Thyroid gland (tissue), 4 donors: ENCODE measurements at regions not wholly inside any gene's neighbourhood (a gene's known extent, or its start where the extent isn't known, plus 50 kb on each side); places are given as distances from the start of the nearest gene placed in this dataset.

Experiments used
- DNase-seq, 2 donors: peaks; one replicate each; pipeline ENCODE4 v3.0.0-alpha.2; 2019
- H3K27ac ChIP-seq, 3 donors: fragments of 200-600 bp; sonication (generic); 1 replicate in 2 of 3; 2 replicates in 1 of 3; pipeline ENCODE4 v1.5.1; 2016 to 2019; ENCODE audit warnings: mild to moderate bottlenecking in 1 of 3, moderate library complexity in 1 of 3
- H3K27me3 ChIP-seq: fragments of 200-600 bp; sonication (generic); one replicate; pipeline ENCODE4 v1.5.1; 2019
- H3K36me3 ChIP-seq, 2 donors: fragments of 200-600 bp; sonication (generic); one replicate each; pipeline ENCODE4 v1.5.1; 2016 to 2019
- H3K4me1 ChIP-seq, 2 donors: fragments of 200-600 bp; sonication (generic); one replicate each; pipeline ENCODE4 v1.5.1; 2017 to 2019
- H3K4me3 ChIP-seq, 3 donors: fragments of 200-600 bp; sonication (generic); replicated peaks in 1 of 3; 1 replicate in 2 of 3; 2 replicates in 1 of 3; pipeline ENCODE4 v1.5.1; 2016; ENCODE audit warnings: mild to moderate bottlenecking in 1 of 3
- H3K9me3 ChIP-seq: fragments of 200-600 bp; sonication (generic); one replicate; pipeline ENCODE4 v1.5.1; 2017
- POLR2A ChIP-seq, 2 donors: fragments of 450-650 bp; IDR thresholded peaks; one replicate each; pipeline ENCODE4 v1.6.1; 2017; ENCODE audit warnings: antibody characterized with exemption in 2 of 2, mild to moderate bottlenecking in 2 of 2, moderate library complexity in 1 of 2
- WGBS, 2 donors: methylation state at CpG; one replicate each; pipeline ENCODE4 v1.1.5; 2017; 5-methylcytosine and 5-hydroxymethylcytosine counted together
- intact Hi-C: fragments of 100-400 bp; cut with DNase I; formaldehyde crosslinking; loops from one replicate; pipeline ENCODE4 v1.15.1; 2023
- TF ChIP-seq, protein P1 (sequence below), 6 experiments: fragments of 200-600 bp in 3 of 6; fragments of 450-650 bp in 3 of 6; sonication (generic) in 3 of 6; IDR thresholded peaks; one replicate each; pipeline ENCODE4 v1.5.1; 2016 to 2019; ENCODE audit warnings: antibody characterized with exemption in 6 of 6, mild to moderate bottlenecking in 2 of 6, inconsistent platforms in 1 of 6, moderate library complexity in 1 of 6

DNA sequence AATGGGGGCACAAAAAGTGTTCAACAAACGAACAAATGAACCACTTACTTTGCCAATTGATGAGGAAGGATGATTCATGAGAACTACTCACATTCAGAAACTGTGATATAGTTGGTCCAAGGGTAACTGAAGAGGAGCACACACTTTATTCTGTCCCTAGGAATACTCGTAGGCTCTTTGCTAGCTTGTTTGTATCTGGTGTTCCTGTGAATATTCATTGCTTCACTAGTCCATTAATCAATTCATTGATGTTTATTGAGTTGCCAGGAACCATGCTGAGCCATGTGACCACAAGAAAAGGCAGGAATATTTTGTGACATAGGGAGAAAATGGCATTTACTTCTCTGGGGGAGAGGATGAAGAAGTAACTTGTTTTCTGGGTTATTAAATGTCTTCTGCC, 338.3 kb downstream of the IL20RB start:
- DNase-seq: no peak
- Histone ChIP-seq H3K27me3 (no peaks in the 10 kb centered on the region), H3K9me3 (no peaks in the 10 kb centered on the region), H3K27ac (no peak overlapping the region), H3K4me3 (no peak overlapping the region), H3K36me3 (no peaks in the 10 kb centered on the region), H3K4me1 (no peaks in the 10 kb centered on the region)
- 41 to 57% methylated on average over 2 of the region's 2 CpGs for whole genome bisulfite sequencing, 2 donors
- intact Hi-C loops: no loop called here
- TF ChIP-seq, protein P1, sequence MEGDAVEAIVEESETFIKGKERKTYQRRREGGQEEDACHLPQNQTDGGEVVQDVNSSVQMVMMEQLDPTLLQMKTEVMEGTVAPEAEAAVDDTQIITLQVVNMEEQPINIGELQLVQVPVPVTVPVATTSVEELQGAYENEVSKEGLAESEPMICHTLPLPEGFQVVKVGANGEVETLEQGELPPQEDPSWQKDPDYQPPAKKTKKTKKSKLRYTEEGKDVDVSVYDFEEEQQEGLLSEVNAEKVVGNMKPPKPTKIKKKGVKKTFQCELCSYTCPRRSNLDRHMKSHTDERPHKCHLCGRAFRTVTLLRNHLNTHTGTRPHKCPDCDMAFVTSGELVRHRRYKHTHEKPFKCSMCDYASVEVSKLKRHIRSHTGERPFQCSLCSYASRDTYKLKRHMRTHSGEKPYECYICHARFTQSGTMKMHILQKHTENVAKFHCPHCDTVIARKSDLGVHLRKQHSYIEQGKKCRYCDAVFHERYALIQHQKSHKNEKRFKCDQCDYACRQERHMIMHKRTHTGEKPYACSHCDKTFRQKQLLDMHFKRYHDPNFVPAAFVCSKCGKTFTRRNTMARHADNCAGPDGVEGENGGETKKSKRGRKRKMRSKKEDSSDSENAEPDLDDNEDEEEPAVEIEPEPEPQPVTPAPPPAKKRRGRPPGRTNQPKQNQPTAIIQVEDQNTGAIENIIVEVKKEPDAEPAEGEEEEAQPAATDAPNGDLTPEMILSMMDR (IDR thresholded peaks at IDR 0.05): no peak
- no peak for TF ChIP-seq POLR2A (IDR thresholded peaks at IDR 0.05)

DNA sequence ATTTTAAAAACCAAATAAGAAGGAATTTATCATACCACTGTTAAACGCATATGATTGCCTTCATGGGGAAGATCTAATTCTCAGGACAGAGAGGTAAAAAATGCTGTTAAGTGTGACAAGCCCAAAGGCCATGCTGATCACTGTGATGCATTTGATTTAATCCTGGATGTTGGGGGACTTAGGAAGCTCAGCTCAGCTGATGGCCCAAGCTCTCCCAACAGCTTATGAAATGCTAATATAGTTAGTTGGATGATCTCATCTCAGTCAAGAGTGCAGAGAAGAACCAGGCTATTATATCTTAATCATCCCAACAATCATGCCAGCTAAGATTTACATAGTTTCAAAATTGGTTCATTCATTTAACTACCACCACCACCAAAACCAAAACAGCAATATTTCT, 340.0 kb downstream of the IL20RB start:
- 89 to 91% methylated on average over 1 of the region's 1 CpG for WGBS, 2 donors
- no peaks in the 10 kb centered on the region for H3K9me3 ChIP-seq
- intact Hi-C loops: no loop called here

DNA sequence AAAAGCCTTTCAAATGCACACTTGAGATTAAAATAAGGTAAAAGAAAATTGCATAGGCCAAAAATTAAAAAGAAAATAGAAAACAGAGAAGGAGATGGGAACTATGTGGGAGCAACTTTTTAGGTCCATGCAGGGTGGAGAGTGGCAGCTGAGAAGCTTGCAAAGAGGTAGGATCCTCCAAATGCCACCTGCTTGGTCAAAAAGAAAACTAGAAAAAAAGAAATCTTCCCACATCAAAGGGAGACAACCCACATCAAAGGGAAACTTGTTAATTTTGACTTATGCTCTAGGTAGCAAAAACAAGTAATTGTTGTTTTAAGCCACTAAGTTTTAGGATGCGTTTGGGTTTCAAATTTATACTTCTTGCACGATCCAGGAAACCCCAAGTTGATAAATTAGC, 342.9 kb downstream of the IL20RB start:
- DNase-seq: no peak
- no peak overlapping the region for H3K27ac ChIP-seq
- H3K9me3 ChIP-seq: no peaks in the 10 kb centered on the region
- H3K4me1 ChIP-seq: no peaks in the 10 kb centered on the region
- H3K4me3 ChIP-seq: no peak overlapping the region
- H3K27me3 ChIP-seq: no peaks in the 10 kb centered on the region
- H3K36me3 ChIP-seq: no peaks in the 10 kb centered on the region
- intact Hi-C loops: no loop called here
- TF ChIP-seq, protein P1 (IDR thresholded peaks at IDR 0.05): no peak
- TF ChIP-seq POLR2A (IDR thresholded peaks at IDR 0.05): no peak
- 82 to 87% methylated on average over 2 of the region's 2 CpGs for WGBS, 2 donors

More for the DNA sequence above, 340.0 kb downstream of the IL20RB start:
- Histone ChIP-seq H3K27ac (no peak overlapping the region), H3K4me3 (no peak overlapping the region), H3K36me3 (no peaks in the 10 kb centered on the region), H3K4me1 (no peaks in the 10 kb centered on the region), H3K27me3 (no peaks in the 10 kb centered on the region)
- no peak for DNase-seq
- TF ChIP-seq, protein P1 (IDR thresholded peaks at IDR 0.05): no peak
- TF ChIP-seq POLR2A (IDR thresholded peaks at IDR 0.05): no peak

DNA sequence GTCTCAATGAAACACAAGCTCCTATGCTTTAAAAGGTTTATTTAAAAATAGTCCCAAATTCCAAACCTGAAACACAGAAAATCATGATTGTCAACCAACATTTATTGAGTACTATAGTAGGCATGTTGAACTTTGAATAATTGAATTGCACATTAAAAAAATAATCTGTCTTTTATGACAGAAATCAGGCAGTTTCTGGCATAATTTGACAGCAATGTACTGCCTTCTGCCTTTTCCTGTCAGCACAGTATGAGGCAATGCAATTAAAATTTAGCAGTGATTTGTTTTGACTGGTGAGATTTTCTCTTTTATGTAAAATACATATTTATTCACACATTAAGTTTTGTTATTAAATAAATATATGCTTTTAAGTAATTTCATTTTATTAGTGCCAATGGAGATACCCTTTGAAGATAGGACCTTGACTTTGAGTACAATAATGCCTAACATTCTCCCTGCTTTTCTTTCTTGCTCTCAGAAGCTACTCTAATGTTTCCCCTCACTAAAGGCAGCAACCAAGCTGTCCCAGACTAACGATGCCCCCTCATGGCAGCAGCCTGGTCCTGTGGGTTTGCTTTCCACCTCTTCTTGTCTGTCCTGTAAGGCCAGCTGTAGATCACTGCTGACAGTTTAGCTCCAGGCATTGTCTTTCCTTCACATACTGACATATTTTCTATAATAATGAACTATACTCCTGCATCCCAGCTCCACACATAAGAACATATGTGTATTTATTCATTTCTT, 346.7 kb downstream of the IL20RB start:
- Histone ChIP-seq H3K9me3 (no peaks in the 10 kb centered on the region), H3K36me3 (no peaks in the 10 kb centered on the region), H3K27ac (no peak overlapping the region), H3K4me3 (no peak overlapping the region), H3K27me3 (no peaks in the 10 kb centered on the region), H3K4me1 (no peaks in the 10 kb centered on the region)
- intact Hi-C loops: no loop called here
- TF ChIP-seq, protein P1 (IDR thresholded peaks at IDR 0.05): no peak
- no peak for TF ChIP-seq POLR2A (IDR thresholded peaks at IDR 0.05)
- DNase-seq: no peak
- WGBS, 2 donors: 41 to 44% methylated on average over 1 of the region's 1 CpG

DNA sequence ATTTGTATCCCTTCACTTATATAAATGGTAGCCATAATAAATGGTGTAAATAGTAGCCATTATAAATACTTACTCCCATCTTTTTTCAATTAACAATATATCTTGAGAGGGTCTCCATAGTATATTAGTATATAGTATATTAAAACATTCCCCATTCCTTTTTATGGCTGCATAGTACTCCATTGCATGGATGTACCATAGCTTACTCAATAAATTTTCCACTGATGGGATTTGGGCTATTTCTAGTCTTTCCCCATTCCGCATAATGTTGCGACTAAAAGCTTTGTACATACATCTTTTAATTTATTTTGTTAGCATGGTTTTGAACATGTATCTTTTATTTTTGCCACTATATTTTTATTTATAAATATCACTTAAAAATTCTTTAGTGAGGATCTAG, 366.3 kb downstream of the IL20RB start:
- DNase-seq: no peak
- H3K27ac ChIP-seq: no peak overlapping the region
- no peaks in the 10 kb centered on the region for H3K4me1 ChIP-seq
- H3K9me3 ChIP-seq: no peaks in the 10 kb centered on the region
- TF ChIP-seq, protein P1 (IDR thresholded peaks at IDR 0.05): no peak
- TF ChIP-seq POLR2A (IDR thresholded peaks at IDR 0.05): no peak
- H3K27me3 ChIP-seq: no peaks in the 10 kb centered on the region
- 95 to 100% methylated on average over 2 of the region's 2 CpGs for WGBS, 2 donors
- H3K36me3 ChIP-seq: no peaks in the 10 kb centered on the region
- intact Hi-C loops: no loop called here
- H3K4me3 ChIP-seq: no peak overlapping the region
